HCEC 1CT (cell line): ENCODE measurements at regions not wholly inside any gene's neighbourhood (a gene's known extent, or its start where the extent isn't known, plus 50 kb on each side); places are given as distances from the start of the nearest gene placed in this dataset.
"Not testable (repeated sequence)": the region's sequence is repeated elsewhere in the genome, so short reads cannot be mapped to it uniquely, and the experiment has no call there.

ENCODE experiments used
- DNase-seq: peaks from one replicate; pipeline ENCODE4 v3.0.0-alpha.2; 2017

- no peak for DNase-seq
Measured at GRCh38 chr5:84885485-84886258, 501.0 kb upstream of the EDIL3 start.

GRCh38 chr5:84881737-84882136 lies 497.1 kb upstream of the EDIL3 start:
- no peak for DNase-seq

- DNase-seq, result no peak
Measured at GRCh38 chr5:84874196-84874595, 489.5 kb upstream of the EDIL3 start.

- DNase-seq, result no peak
Measured at GRCh38 chr5:84872768-84873167, 488.1 kb upstream of the EDIL3 start.

- DNase-seq, result no peak
Measured at GRCh38 chr5:84870369-84870768, 485.7 kb upstream of the EDIL3 start.

GRCh38 chr5:84869675-84870074 lies 485.0 kb upstream of the EDIL3 start:
- DNase-seq, result no peak

GRCh38 chr5:84863936-84864335 lies 479.3 kb upstream of the EDIL3 start:
- not testable (repeated sequence) for DNase-seq

GRCh38 chr5:84863020-84863419 lies 478.3 kb upstream of the EDIL3 start:
- DNase-seq, result no peak

GRCh38 chr5:84862132-84862531 lies 477.5 kb upstream of the EDIL3 start:
- no peak for DNase-seq

GRCh38 chr5:84861306-84861705 lies 476.6 kb upstream of the EDIL3 start:
- DNase-seq, result no peak

GRCh38 chr5:84859056-84859455 lies 474.4 kb upstream of the EDIL3 start:
- no peak for DNase-seq

GRCh38 chr5:84831701-84832100 lies 447.0 kb upstream of the EDIL3 start:
- no peak for DNase-seq

GRCh38 chr5:84830265-84830664 lies 445.6 kb upstream of the EDIL3 start:
- DNase-seq, result no peak

GRCh38 chr5:84825606-84826005 lies 440.9 kb upstream of the EDIL3 start:
- DNase-seq, result no peak

- no peak for DNase-seq
Measured at GRCh38 chr5:84821924-84822323, 437.2 kb upstream of the EDIL3 start.

- DNase-seq, result no peak
Measured at GRCh38 chr5:84817953-84818352, 433.3 kb upstream of the EDIL3 start.

- no peak for DNase-seq
Measured at GRCh38 chr5:84816746-84817547, 432.3 kb upstream of the EDIL3 start.

- no peak for DNase-seq
Measured at GRCh38 chr5:84816160-84816559, 431.5 kb upstream of the EDIL3 start.

GRCh38 chr5:84805473-84805872 lies 420.8 kb upstream of the EDIL3 start:
- DNase-seq, result no peak

- no peak for DNase-seq
Measured at GRCh38 chr5:84796399-84796798, 411.7 kb upstream of the EDIL3 start.

- no peak for DNase-seq
Measured at GRCh38 chr5:84794486-84795035, 409.9 kb upstream of the EDIL3 start.

GRCh38 chr5:84791730-84792129 lies 407.1 kb upstream of the EDIL3 start:
- DNase-seq, result no peak

GRCh38 chr5:84791138-84791537 lies 406.5 kb upstream of the EDIL3 start:
- DNase-seq, result no peak

- DNase-seq, result no peak
Measured at GRCh38 chr5:84790406-84790805, 405.7 kb upstream of the EDIL3 start.
